A549 (cell line): ENCODE measurements at regions not wholly inside any gene's neighbourhood (a gene's known extent, or its start where the extent isn't known, plus 50 kb on each side); places are given as distances from the start of the nearest gene placed in this dataset.

Experiments used
- ATAC-seq, 2 experiments: fragments of 200-7000 bp in 1 of 2; fragments of >200 bp in 1 of 2; cut with Nextera tagmentation in 1 of 2; cut with Tn5 transposase in 1 of 2; 3 replicates each; pipeline versions ENCODE4 v1.8.0 to v1.9.1; 2018 to 2020; ENCODE audit warnings: mild to moderate bottlenecking in 1 of 2, moderate library complexity in 1 of 2
- CTCF ChIA-PET: fragments of 300-600 bp; sonication (Branson Sonifier 250); formaldehyde crosslinking; extraction: SDS; loops from one replicate; lab custom pipeline; 2021; ENCODE audit warnings: antibody characterized with exemption, inconsistent platforms; lab: Yijun Ruan, JAX
- POLR2A ChIA-PET: fragments of 350-600 bp; formaldehyde crosslinking; extraction: SDS; loops from one replicate; lab custom pipeline; 2021; ENCODE audit warnings: antibody characterized with exemption, inconsistent platforms; lab: Yijun Ruan, JAX
- DNase-seq, 2 experiments: peaks; one replicate each; pipeline versions ENCODE4 v3.0.0 to v3.0.0-alpha.2; 2011 to 2016; ENCODE audit warnings: low read depth in 1 of 2, low spot score in 1 of 2
- FAIRE-seq: peaks from 2 replicates; lab custom pipeline; 2011; peaks lifted over from hg19 to GRCh38; lab: Jason Lieb, UNC
- H3K27ac ChIP-seq, 2 experiments: fragments of >200 bp; sonication (Bioruptor Twin); formaldehyde crosslinking; 3 replicates each; pipeline ENCODE4 v1.5.1; 2016 to 2017
- H3K4me1 ChIP-seq: fragments of >200 bp; sonication (Bioruptor Twin); formaldehyde crosslinking; 3 replicates; pipeline ENCODE4 v1.6.1; 2016
- H3K4me2 ChIP-seq: fragments of >200 bp; sonication (Bioruptor Twin); formaldehyde crosslinking; 3 replicates; pipeline ENCODE4 v1.6.1; 2016
- H3K4me3 ChIP-seq: fragments of >200 bp; sonication (Bioruptor Twin); formaldehyde crosslinking; 3 replicates; pipeline ENCODE4 v1.5.1; 2016
- H3K9me3 ChIP-seq: fragments of >200 bp; sonication (Bioruptor Twin); formaldehyde crosslinking; 3 replicates; pipeline ENCODE4 v1.6.1; 2016
- CBX2 ChIP-seq: fragments of 200-600 bp; sonication (generic); IDR thresholded peaks from 2 replicates; pipeline ENCODE4 v1.6.1; 2016; ENCODE audit warnings: low read depth, mild to moderate bottlenecking, borderline replicate concordance
- CBX8 ChIP-seq: fragments of 200-600 bp; sonication (generic); IDR thresholded peaks from 2 replicates; pipeline ENCODE4 v1.6.1; 2016
- E2F6 ChIP-seq: IDR thresholded peaks from 2 replicates; pipeline ENCODE4 v1.6.1; 2012; ENCODE audit warnings: low read depth, borderline replicate concordance
- EHF ChIP-seq: fragments of 250-450 bp; sonication (Bioruptor Pico); IDR thresholded peaks from 2 replicates; pipeline ENCODE4 v1.5.0; 2020; ENCODE audit warnings: mild to moderate bottlenecking
- EP300 ChIP-seq, 2 experiments: fragments of >200 bp; sonication (Bioruptor Twin); formaldehyde crosslinking; IDR thresholded peaks; 2 replicates in 1 of 2; 3 replicates in 1 of 2; pipeline ENCODE4 v1.6.1; 2016 to 2017
- ESRRA ChIP-seq: fragments of 150-350 bp; IDR thresholded peaks from 2 replicates; pipeline ENCODE4 v1.6.1; 2014; ENCODE audit warnings: mild to moderate bottlenecking, low read length, borderline replicate concordance
- FOSB ChIP-seq: fragments of 250-450 bp; sonication (Bioruptor Pico); IDR thresholded peaks from 2 replicates; pipeline ENCODE4 v1.5.0; 2020; ENCODE audit warnings: mild to moderate bottlenecking, moderate library complexity
- FOSL2 ChIP-seq, 2 experiments: fragments of 450-650 bp in 1 of 2; fragments of >200 bp in 1 of 2; sonication (Bioruptor Twin) in 1 of 2; formaldehyde crosslinking; IDR thresholded peaks; 2 replicates each; pipeline versions ENCODE4 v1.5.0 to v1.6.1; 2016 to 2020; ENCODE audit warnings: mild to moderate bottlenecking in 1 of 2, moderate library complexity in 1 of 2
- FOXS1 ChIP-seq: fragments of 250-450 bp; sonication (Bioruptor Pico); IDR thresholded peaks from 2 replicates; pipeline ENCODE4 v1.5.0; 2020; ENCODE audit warnings: mild to moderate bottlenecking, moderate library complexity
- GATA3 ChIP-seq: IDR thresholded peaks from 2 replicates; pipeline ENCODE4 v1.6.1; 2012; ENCODE audit warnings: borderline replicate concordance
- HEYL ChIP-seq: fragments of 250-450 bp; sonication (Bioruptor Pico); IDR thresholded peaks from 2 replicates; pipeline ENCODE4 v1.8.0; 2021; ENCODE audit warnings: mild to moderate bottlenecking, moderate library complexity
- HOXA7 ChIP-seq: fragments of 250-450 bp; sonication (Bioruptor Pico); IDR thresholded peaks from 2 replicates; pipeline ENCODE4 v1.5.0; 2020; ENCODE audit warnings: mild to moderate bottlenecking, moderate library complexity
- HOXB13 ChIP-seq: fragments of 250-450 bp; sonication (Bioruptor Pico); IDR thresholded peaks from 2 replicates; pipeline ENCODE4 v1.5.0; 2020; ENCODE audit warnings: low read depth, mild to moderate bottlenecking, moderate library complexity
- NFE2L2 ChIP-seq: fragments of 150-350 bp; conservative IDR thresholded peaks from 2 replicates; pipeline ENCODE4 v1.6.1; 2014; ENCODE audit warnings: low read length
- NPAS2 ChIP-seq: fragments of 250-450 bp; sonication (Bioruptor Pico); IDR thresholded peaks from 2 replicates; pipeline ENCODE4 v1.8.0; 2022; ENCODE audit warnings: mild to moderate bottlenecking, moderate library complexity, borderline replicate concordance
- POLR2AphosphoS2 ChIP-seq: conservative IDR thresholded peaks from 2 replicates; pipeline ENCODE4 v1.6.1; 2012; ENCODE audit warnings: low read length, improper control_type of control experiment, inconsistent platforms
- RCOR1 ChIP-seq: fragments of 150-350 bp; IDR thresholded peaks from 2 replicates; pipeline ENCODE4 v1.6.1; 2014; ENCODE audit warnings: antibody characterized with exemption, low read length, low read depth
- TP53 ChIP-seq: fragments of 250-450 bp; sonication (Bioruptor Pico); IDR thresholded peaks from 2 replicates; pipeline ENCODE4 v1.5.0; 2021; ENCODE audit warnings: mild to moderate bottlenecking, moderate library complexity
- ZFP36 ChIP-seq: fragments of 450-650 bp; IDR thresholded peaks from 2 replicates; pipeline ENCODE4 v1.6.1; 2014; ENCODE audit warnings: borderline replicate concordance; ENCODE audit not compliant: partially characterized antibody
- WGBS: methylation state at CpG from one replicate; pipeline ENCODE4 v1.1.6; 2017; ENCODE audit errors: missing lambda C conversion rate; 5-methylcytosine and 5-hydroxymethylcytosine counted together
- TF ChIP-seq, protein P1 (sequence below): IDR thresholded peaks from 2 replicates; pipeline ENCODE4 v1.6.1; 2012
- TF ChIP-seq, protein P2 (sequence below): fragments of 250-450 bp; sonication (Bioruptor Pico); IDR thresholded peaks from 2 replicates; pipeline ENCODE4 v1.5.0; 2021; ENCODE audit warnings: mild to moderate bottlenecking, moderate library complexity, borderline replicate concordance
- TF ChIP-seq, protein P3 (sequence below): fragments of >200 bp; sonication (Bioruptor Twin); formaldehyde crosslinking; IDR thresholded peaks from 2 replicates; pipeline ENCODE4 v1.6.1; 2016

DNA sequence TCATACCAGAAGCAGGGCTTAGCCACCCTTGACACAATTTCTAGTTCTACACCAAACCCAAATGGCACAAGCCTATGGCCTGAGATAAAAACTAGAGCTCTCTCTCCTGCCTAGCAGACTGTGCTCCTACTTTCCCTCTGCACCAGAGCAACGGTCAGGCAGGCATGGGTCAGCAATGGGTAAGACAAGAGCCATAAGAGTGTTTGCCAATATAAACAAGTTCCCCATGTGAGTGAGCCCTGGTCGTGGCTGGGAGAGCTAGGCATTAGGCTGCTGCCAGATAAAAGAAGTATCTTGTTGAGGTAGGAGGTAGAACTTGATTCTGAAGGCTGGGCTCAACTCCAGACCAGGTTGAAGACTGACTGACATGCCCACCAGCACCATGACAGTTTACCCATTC lies 1979.1 kb downstream of the OLFM4 start (continued):
- TF ChIP-seq FOXS1 (CRISPR knock-in tag) (no peak), NFE2L2 (no peak), HOXB13 (CRISPR knock-in tag) (no peak), EHF (CRISPR knock-in tag) (no peak), POLR2AphosphoS2 (no peak), GATA3 (no peak)

GRCh38 chr13:55013051-55013450 lies 1984.4 kb downstream of the OLFM4 start:
- CTCF ChIA-PET: no interaction called here
- no peak for DNase-seq
- ATAC-seq: no peak
- TF ChIP-seq NPAS2 (CRISPR knock-in tag) (no peak), E2F6 (no peak), CBX8 (no peak), FOSB (CRISPR knock-in tag) (no peak), FOSL2 (IDR thresholded peaks at IDR 0.05) (no peak), FOSL2 (CRISPR knock-in tag; IDR thresholded peaks at IDR 0.05) (no peak), EP300 (IDR thresholded peaks at IDR 0.05) (no peak), CBX2 (no peak)
- TF ChIP-seq, protein P1, sequence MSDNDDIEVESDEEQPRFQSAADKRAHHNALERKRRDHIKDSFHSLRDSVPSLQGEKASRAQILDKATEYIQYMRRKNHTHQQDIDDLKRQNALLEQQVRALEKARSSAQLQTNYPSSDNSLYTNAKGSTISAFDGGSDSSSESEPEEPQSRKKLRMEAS: no peak
- TF ChIP-seq, all 56 proteins: peak for 0
- WGBS: 7% methylated on average over 4 of the region's 4 CpGs
- Histone ChIP-seq H3K4me1 (no peaks in the 10 kb centered on the region), H3K27ac (no peak overlapping the region), H3K9me3 (no peaks in the 10 kb centered on the region), H3K4me3 (no peak overlapping the region), H3K4me2 (no peak overlapping the region)
- POLR2A ChIA-PET: no interaction called here
- FAIRE-seq: no peak

GRCh38 chr13:55029280-55029679 lies 2000.7 kb downstream of the OLFM4 start:
- Histone ChIP-seq H3K9me3 (no peaks in the 10 kb centered on the region), H3K4me3 (no peak overlapping the region), H3K27ac (no peak overlapping the region), H3K4me1 (no peaks in the 10 kb centered on the region), H3K4me2 (no peak overlapping the region)
- POLR2A ChIA-PET: no interaction called here
- TF ChIP-seq, protein P2, sequence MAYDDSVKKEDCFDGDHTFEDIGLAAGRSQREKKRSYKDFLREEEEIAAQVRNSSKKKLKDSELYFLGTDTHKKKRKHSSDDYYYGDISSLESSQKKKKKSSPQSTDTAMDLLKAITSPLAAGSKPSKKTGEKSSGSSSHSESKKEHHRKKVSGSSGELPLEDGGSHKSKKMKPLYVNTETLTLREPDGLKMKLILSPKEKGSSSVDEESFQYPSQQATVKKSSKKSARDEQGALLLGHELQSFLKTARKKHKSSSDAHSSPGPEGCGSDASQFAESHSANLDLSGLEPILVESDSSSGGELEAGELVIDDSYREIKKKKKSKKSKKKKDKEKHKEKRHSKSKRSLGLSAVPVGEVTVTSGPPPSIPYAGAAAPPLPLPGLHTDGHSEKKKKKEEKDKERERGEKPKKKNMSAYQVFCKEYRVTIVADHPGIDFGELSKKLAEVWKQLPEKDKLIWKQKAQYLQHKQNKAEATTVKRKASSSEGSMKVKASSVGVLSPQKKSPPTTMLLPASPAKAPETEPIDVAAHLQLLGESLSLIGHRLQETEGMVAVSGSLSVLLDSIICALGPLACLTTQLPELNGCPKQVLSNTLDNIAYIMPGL (CRISPR knock-in tag): no peak
- TF ChIP-seq, protein P1: no peak
- TF ChIP-seq ESRRA (no peak), EP300 (IDR thresholded peaks at IDR 0.05) (no peak), TP53 (CRISPR knock-in tag) (no peak), HOXA7 (CRISPR knock-in tag) (no peak), E2F6 (no peak), FOXS1 (CRISPR knock-in tag) (no peak), ZFP36 (no peak), FOSB (CRISPR knock-in tag) (no peak), RCOR1 (no peak), HEYL (CRISPR knock-in tag) (no peak)
- TF ChIP-seq, protein P3, sequence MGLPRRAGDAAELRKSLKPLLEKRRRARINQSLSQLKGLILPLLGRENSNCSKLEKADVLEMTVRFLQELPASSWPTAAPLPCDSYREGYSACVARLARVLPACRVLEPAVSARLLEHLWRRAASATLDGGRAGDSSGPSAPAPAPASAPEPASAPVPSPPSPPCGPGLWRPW: no peak
- CTCF ChIA-PET: no interaction called here
- FAIRE-seq (no peak), ATAC-seq (no peak), DNase-seq (no peak)
- WGBS: 9% methylated on average over 2 of the region's 2 CpGs
